ENCODE measurements at regions not wholly inside any gene's neighbourhood (a gene's known extent, or its start where the extent isn't known, plus 50 kb on each side); places are given as distances from the start of the nearest gene placed in this dataset.

GRCh38 chr1:68301471-68302001 lies 69.2 kb upstream of the WLS start:
- Histone ChIP-seq H3K27me3 (ENCODE audit: control insufficient read depth in 3 of 3, insufficient read depth in 3 of 3, low read length in 2 of 3) (no peaks in the 10 kb centered on the region), H3K27ac (ENCODE audit: low read depth in 1 of 2, low read length in 1 of 2) (no peak overlapping the region), H3K9me3 (ENCODE audit: control insufficient read depth in 4 of 4, insufficient read depth in 3 of 4, low read length in 3 of 4) (no peaks in the 10 kb centered on the region), H3K36me3 (ENCODE audit: control insufficient read depth in 4 of 4, insufficient read depth in 4 of 4, low read length in 4 of 4) (no peaks in the 10 kb centered on the region), H3K4me1 (ENCODE audit: control insufficient read depth in 5 of 5, insufficient read depth in 5 of 5, low read length in 5 of 5) (no peaks in the 10 kb centered on the region), H3K4me3 (no peak overlapping the region), H3K9ac (ENCODE audit: insufficient read depth in 1 of 2, low read length in 2 of 2) (no peak overlapping the region)
- no peak for TF ChIP-seq CTCF (IDR thresholded peaks at IDR 0.05; ENCODE audit: control extremely low read depth, extremely low read depth)
- WGBS, 2 donors = 59 to 71% methylated on average over 2 of the region's 2 CpGs
- ATAC-seq (ENCODE audit: insufficient read depth, low FRiP score) (no peak), DNase-seq (no peak)

GRCh38 chr1:68294367-68295066 lies 62.2 kb upstream of the WLS start:
- no peak for ATAC-seq (ENCODE audit: insufficient read depth, low FRiP score)
- H3K9ac ChIP-seq (ENCODE audit: insufficient read depth in 1 of 2, low read length in 2 of 2) = no peak overlapping the region
- H3K27me3 ChIP-seq (ENCODE audit: control insufficient read depth in 3 of 3, insufficient read depth in 3 of 3, low read length in 2 of 3) = no peaks in the 10 kb centered on the region
- peaks cover 0 to 15% (median 10%) of the 10 kb centered on the region in 5 donors for H3K4me1 ChIP-seq (ENCODE audit: control insufficient read depth in 5 of 5, insufficient read depth in 5 of 5, low read length in 5 of 5)
- TF ChIP-seq CTCF (IDR thresholded peaks at IDR 0.05; ENCODE audit: control extremely low read depth, extremely low read depth) = no peak
- WGBS, 2 donors = 93 to 94% methylated on average over 16 of the region's 16 CpGs
- DNase-seq = no peak
- H3K27ac ChIP-seq (ENCODE audit: low read depth in 1 of 2, low read length in 1 of 2) = no peak overlapping the region
- no peaks in the 10 kb centered on the region for H3K9me3 ChIP-seq (ENCODE audit: control insufficient read depth in 4 of 4, insufficient read depth in 3 of 4, low read length in 3 of 4)
- no peak overlapping the region for H3K4me3 ChIP-seq
- H3K36me3 ChIP-seq (ENCODE audit: control insufficient read depth in 4 of 4, insufficient read depth in 4 of 4, low read length in 4 of 4) = no peaks in the 10 kb centered on the region

- no peaks in the 10 kb centered on the region for H3K9me3 ChIP-seq (ENCODE audit: control insufficient read depth in 4 of 4, insufficient read depth in 3 of 4, low read length in 3 of 4)
- 52 to 55% methylated on average over 19 of the region's 19 CpGs for whole genome bisulfite sequencing, 2 donors
- no peaks in the 10 kb centered on the region for H3K27me3 ChIP-seq (ENCODE audit: control insufficient read depth in 3 of 3, insufficient read depth in 3 of 3, low read length in 2 of 3)
- H3K9ac ChIP-seq (ENCODE audit: insufficient read depth in 1 of 2, low read length in 2 of 2) = peak overlapping the region in 1 of 2 donors; percentile 11
- DNase-seq (peak; percentile 29 to 68 (median 59)), ATAC-seq (ENCODE audit: insufficient read depth, low FRiP score) (peak; percentile 15)
- no peaks in the 10 kb centered on the region for H3K36me3 ChIP-seq (ENCODE audit: control insufficient read depth in 4 of 4, insufficient read depth in 4 of 4, low read length in 4 of 4)
- no peak overlapping the region for H3K27ac ChIP-seq (ENCODE audit: low read depth in 1 of 2, low read length in 1 of 2)
- H3K4me1 ChIP-seq (ENCODE audit: control insufficient read depth in 5 of 5, insufficient read depth in 5 of 5, low read length in 5 of 5) = peaks cover 0 to 15% (median 10%) of the 10 kb centered on the region in 5 donors
- no peak overlapping the region for H3K4me3 ChIP-seq
- TF ChIP-seq CTCF (IDR thresholded peaks at IDR 0.05; ENCODE audit: control extremely low read depth, extremely low read depth) = no peak
These were observed 61.5 kb upstream of the WLS start for GRCh38 chr1:68293609-68294366.

Data from lung (tissue), 11 donors.